H1 (cell line): ENCODE measurements at regions not wholly inside any gene's neighbourhood (a gene's known extent, or its start where the extent isn't known, plus 50 kb on each side); places are given as distances from the start of the nearest gene placed in this dataset.

Experiments
- CTCF ChIA-PET: fragments of 300-600 bp; sonication (Branson Sonifier 250); formaldehyde crosslinking; loops from one replicate; lab custom pipeline; 2021; ENCODE audit not compliant: partially characterized antibody; lab: Charles Lee
- POLR2A ChIA-PET: fragments of 300-600 bp; sonication (Branson Sonifier 250); formaldehyde crosslinking; loops from one replicate; lab custom pipeline; 2021; ENCODE audit warnings: inconsistent platforms; ENCODE audit not compliant: partially characterized antibody; lab: Charles Lee
- DNase-seq, 2 experiments: peaks; one replicate each; pipeline versions ENCODE4 v3.0.0 to v3.0.0-alpha.2; 2010 to 2022; ENCODE audit warnings: low spot score in 2 of 2, low read depth in 1 of 2, mixed read lengths in 1 of 2
- FAIRE-seq: peaks from 2 replicates; lab custom pipeline; 2011; peaks lifted over from hg19 to GRCh38; lab: Jason Lieb, UNC
- H2AFZ ChIP-seq: 2 replicates; pipeline ENCODE4 v1.8.1; 2012; ENCODE audit warnings: low read length, inconsistent platforms
- H2AK5ac ChIP-seq: 2 replicates; pipeline ENCODE4 v1.6.1; 2013; ENCODE audit warnings: low read depth, low read length
- H2BK120ac ChIP-seq: replicated peaks from 2 replicates; pipeline ENCODE3; 2013; ENCODE audit warnings: low read depth, low read length, inconsistent platforms
- H2BK12ac ChIP-seq: 2 replicates; pipeline ENCODE4 v1.6.1; 2013; ENCODE audit warnings: low read depth, low read length
- H2BK15ac ChIP-seq: 2 replicates; pipeline ENCODE4 v1.6.1; 2013; ENCODE audit warnings: low read length
- H2BK20ac ChIP-seq: 2 replicates; pipeline ENCODE4 v1.6.1; 2013; ENCODE audit warnings: low read length
- H2BK5ac ChIP-seq: 2 replicates; pipeline ENCODE4 v1.6.1; 2013; ENCODE audit warnings: low read depth, low read length
- H3K14ac ChIP-seq: 2 replicates; pipeline ENCODE4 v1.6.1; 2013; ENCODE audit warnings: inconsistent platforms; ENCODE audit not compliant: insufficient read length
- H3K18ac ChIP-seq: 2 replicates; pipeline ENCODE4 v1.6.1; 2013; ENCODE audit warnings: low read length; ENCODE audit errors: extremely low read depth
- H3K23ac ChIP-seq: 2 replicates; pipeline ENCODE4 v1.6.1; 2013; ENCODE audit warnings: inconsistent platforms; ENCODE audit not compliant: insufficient read length
- H3K23me2 ChIP-seq: 2 replicates; pipeline ENCODE4 v1.6.1; 2013; ENCODE audit warnings: low read depth, low read length
- H3K27ac ChIP-seq: 2 replicates; pipeline ENCODE4 v1.6.1; 2011; ENCODE audit warnings: low read depth, low read length, inconsistent platforms
- H3K27me3 ChIP-seq, 4 experiments: replicated peaks in 1 of 4; 1 replicate in 1 of 4; 2 replicates in 3 of 4; pipeline versions ENCODE4 v1.6.1 to v1.8.1; 2011 to 2013; ENCODE audit warnings: low read length in 3 of 4, mild to moderate bottlenecking in 3 of 4, inconsistent platforms in 2 of 4, mixed read lengths in 2 of 4, moderate library complexity in 1 of 4; ENCODE audit not compliant: control insufficient read depth in 3 of 4, insufficient read depth in 3 of 4; ENCODE audit errors: extremely low read depth in 1 of 4
- H3K36me3 ChIP-seq, 4 experiments: 2 replicates each; pipeline versions ENCODE4 v1.6.1 to v1.8.1; 2011 to 2013; ENCODE audit warnings: mild to moderate bottlenecking in 4 of 4, low read length in 3 of 4, moderate library complexity in 2 of 4, control low read depth in 1 of 4, inconsistent platforms in 1 of 4; ENCODE audit not compliant: insufficient read depth in 4 of 4, control insufficient read depth in 2 of 4
- H3K4ac ChIP-seq: replicated peaks from 2 replicates; pipeline ENCODE3; 2013; ENCODE audit warnings: low read length, low read depth, mixed read lengths, inconsistent platforms; ENCODE audit not compliant: insufficient read length
- H3K4me1 ChIP-seq, 4 experiments: replicated peaks in 1 of 4; 1 replicate in 1 of 4; 2 replicates in 3 of 4; pipeline versions ENCODE4 v1.6.1 to v1.8.1; 2011 to 2013; ENCODE audit warnings: low read length in 3 of 4, inconsistent platforms in 2 of 4, mixed read lengths in 1 of 4; ENCODE audit not compliant: insufficient read depth in 4 of 4, control insufficient read depth in 3 of 4
- H3K4me2 ChIP-seq, 2 experiments: 2 replicates each; pipeline versions ENCODE4 v1.6.1 to v1.8.1; 2011 to 2013; ENCODE audit warnings: low read depth in 2 of 2, low read length in 2 of 2, control low read depth in 1 of 2, inconsistent platforms in 1 of 2, mild to moderate bottlenecking in 1 of 2; ENCODE audit not compliant: insufficient read depth in 1 of 2
- H3K4me3 ChIP-seq, 4 experiments: fragments of 200-600, 300-600 bp in 1 of 4; sonication (generic), shearing (Covaris generic), sonication (Bioruptor Twin) in 1 of 4; 2 replicates each; pipeline versions ENCODE4 v1.5.1 to v1.8.1; 2011 to 2016; ENCODE audit warnings: low read length in 4 of 4, low read depth in 3 of 4, control low read depth in 2 of 4, inconsistent platforms in 2 of 4, mild to moderate bottlenecking in 2 of 4, mixed read lengths in 1 of 4, moderate library complexity in 1 of 4; ENCODE audit not compliant: insufficient read depth in 2 of 4; ENCODE audit errors: extremely low read depth in 1 of 4
- H3K56ac ChIP-seq: replicated peaks from 2 replicates; pipeline ENCODE3; 2013; ENCODE audit warnings: low read depth, mild to moderate bottlenecking, mixed read lengths, low read length, inconsistent platforms; ENCODE audit not compliant: insufficient read length
- H3K79me1 ChIP-seq: 2 replicates; pipeline ENCODE4 v1.6.1; 2013; ENCODE audit warnings: low read depth, low read length, control low read depth
- H3K79me2 ChIP-seq, 2 experiments: 2 replicates each; pipeline versions ENCODE4 v1.6.1 to v1.8.1; 2012 to 2013; ENCODE audit warnings: low read length in 2 of 2, mild to moderate bottlenecking in 2 of 2, inconsistent platforms in 1 of 2; ENCODE audit not compliant: insufficient read depth in 2 of 2, control insufficient read depth in 1 of 2
- H3K9ac ChIP-seq, 4 experiments: replicated peaks in 1 of 4; 1 replicate in 1 of 4; 2 replicates in 3 of 4; pipeline versions ENCODE4 v1.6.1 to v1.8.1; 2011 to 2013; ENCODE audit warnings: low read depth in 3 of 4, low read length in 3 of 4, control low read depth in 2 of 4, mild to moderate bottlenecking in 2 of 4, moderate library complexity in 2 of 4, inconsistent platforms in 1 of 4; ENCODE audit errors: extremely low read depth in 1 of 4
- H3K9me3 ChIP-seq, 2 experiments: 2 replicates each; pipeline versions ENCODE4 v1.6.1 to v1.8.1; 2012 to 2013; ENCODE audit warnings: mild to moderate bottlenecking in 2 of 2, moderate library complexity in 2 of 2, control low read depth in 1 of 2, inconsistent platforms in 1 of 2, low read depth in 1 of 2, low read length in 1 of 2, mixed read lengths in 1 of 2; ENCODE audit not compliant: insufficient read depth in 2 of 2
- H4K20me1 ChIP-seq, 2 experiments: replicated peaks in 1 of 2; 2 replicates each; pipeline versions ENCODE3 to v1.8.1; 2011 to 2013; ENCODE audit warnings: inconsistent platforms in 2 of 2, low read length in 2 of 2, mild to moderate bottlenecking in 1 of 2; ENCODE audit not compliant: insufficient read depth in 2 of 2, control insufficient read depth in 1 of 2
- H4K5ac ChIP-seq: 2 replicates; pipeline ENCODE4 v1.6.1; 2013; ENCODE audit warnings: low read length, low read depth, mixed read lengths, inconsistent platforms; ENCODE audit not compliant: insufficient read length
- H4K8ac ChIP-seq: 2 replicates; pipeline ENCODE4 v1.8.0; 2013; ENCODE audit warnings: mild to moderate bottlenecking, moderate library complexity, low read length, inconsistent platforms; ENCODE audit not compliant: insufficient read depth; ENCODE audit errors: extremely low read depth
- H4K91ac ChIP-seq: replicated peaks from 2 replicates; pipeline ENCODE3; 2013; ENCODE audit warnings: low read length, mixed read lengths, inconsistent platforms; ENCODE audit not compliant: insufficient read length
- ASH2L ChIP-seq: fragments of 200-600, 300-600 bp; sonication (generic); IDR thresholded peaks from one replicate; pipeline ENCODE4 v1.7.1; 2017; ENCODE audit warnings: low read length
- CBX5 ChIP-seq: fragments of 300-800, 300-1000 bp; sonication (generic); IDR thresholded peaks from 2 replicates; pipeline ENCODE4 v1.7.1; 2016; ENCODE audit warnings: antibody characterized with exemption, low read length, low read depth
- CBX8 ChIP-seq: fragments of 300-800, 300-1000 bp; sonication (generic); IDR thresholded peaks from 2 replicates; pipeline ENCODE4 v1.7.1; 2016; ENCODE audit warnings: low read depth, low read length, borderline replicate concordance
- CHD1 ChIP-seq: IDR thresholded peaks from 2 replicates; pipeline ENCODE4 v1.6.1; 2012; ENCODE audit warnings: low read depth, low read length, improper control_type of control experiment
- CTBP2 ChIP-seq: IDR thresholded peaks from 2 replicates; pipeline ENCODE4 v1.7.0; 2011; ENCODE audit warnings: borderline replicate concordance, mild to moderate bottlenecking, moderate library complexity, mixed read lengths, low read length; ENCODE audit not compliant: insufficient read depth, insufficient read length
- CTCF ChIP-seq, 3 experiments: IDR thresholded peaks; 1 replicate in 2 of 3; 2 replicates in 1 of 3; pipeline versions ENCODE4 v1.5.1 to v1.6.1; 2011; ENCODE audit warnings: low read length in 3 of 3, mild to moderate bottlenecking in 3 of 3, inconsistent platforms in 2 of 3, low read depth in 1 of 3, moderate library complexity in 1 of 3; ENCODE audit not compliant: insufficient read depth in 1 of 3; ENCODE audit errors: control extremely low read depth in 1 of 3
- EZH2 ChIP-seq: fragments of 200-600 bp; sonication (generic); IDR thresholded peaks from 2 replicates; pipeline ENCODE4 v1.7.1; 2012; ENCODE audit warnings: low read depth, mild to moderate bottlenecking, moderate library complexity, low read length, inconsistent platforms; ENCODE audit not compliant: severe bottlenecking
- KDM4A ChIP-seq: IDR thresholded peaks from one replicate; pipeline ENCODE4 v1.7.1; 2012; ENCODE audit warnings: low read depth, mild to moderate bottlenecking, moderate library complexity, low read length, inconsistent platforms; ENCODE audit not compliant: severe bottlenecking
- MAFK ChIP-seq: IDR thresholded peaks from 2 replicates; pipeline ENCODE4 v1.6.1; 2012; ENCODE audit warnings: low read depth, mild to moderate bottlenecking, improper control_type of control experiment, low read length
- RAD21 ChIP-seq, 2 experiments: IDR thresholded peaks in 1 of 2; conservative IDR thresholded peaks in 1 of 2; 2 replicates each; pipeline ENCODE4 v1.6.1; 2011; ENCODE audit warnings: low read depth in 2 of 2, low read length in 2 of 2, improper control_type of control experiment in 1 of 2, inconsistent platforms in 1 of 2, mild to moderate bottlenecking in 1 of 2, moderate library complexity in 1 of 2
- SP4 ChIP-seq: IDR thresholded peaks from 2 replicates; pipeline ENCODE4 v1.6.1; 2012; ENCODE audit warnings: low read length, inconsistent platforms
- WGBS, 2 experiments: shearing (Covaris generic) in 1 of 2; methylation state at CpG; one replicate each; pipeline versions ENCODE4 v1.1.6 to v1.1.7; 2013 to 2015; ENCODE audit warnings: low lambda C conversion rate in 2 of 2, mixed read lengths in 2 of 2, inconsistent platforms in 1 of 2, low coverage in 1 of 2, missing lambda C conversion rate in 1 of 2; ENCODE audit not compliant: insufficient replicate concordance in 2 of 2, insufficient coverage in 1 of 2, insufficient read length in 1 of 2; ENCODE audit errors: extremely low coverage in 1 of 2, missing lambda C conversion rate in 1 of 2; 5-methylcytosine and 5-hydroxymethylcytosine counted together

DNA sequence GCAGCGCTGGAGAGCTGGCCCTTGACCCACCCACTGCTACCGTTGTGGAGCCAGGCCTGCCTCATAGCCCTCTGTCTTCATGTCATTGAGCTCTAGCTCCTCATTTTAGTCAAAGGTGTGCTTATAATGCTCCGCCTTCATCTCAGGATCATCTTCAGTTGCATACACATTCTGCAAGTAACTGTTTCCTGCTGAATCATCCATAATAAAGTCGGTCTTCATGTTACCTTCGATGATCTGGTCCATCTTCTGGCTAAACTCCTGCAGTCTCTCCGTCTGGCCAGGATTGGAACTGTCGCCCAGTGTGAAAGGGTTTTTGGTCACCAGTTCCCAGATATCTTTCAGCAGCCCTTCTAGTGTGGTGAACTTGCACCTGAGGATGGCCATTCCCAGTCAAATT lies 62.6 kb upstream of the ARMC2 start:
- peaks cover 0 to 5% (median 1%) of the 10 kb centered on the region in 4 experiments; a peak in 3 of 7 replicates for H3K27me3 ChIP-seq
- H3K4me1 ChIP-seq, result peaks cover 0 to 7% (median 7%) of the 10 kb centered on the region in 4 experiments; a peak in 5 of 7 replicates
- H4K91ac ChIP-seq, result no peak overlapping the region
- no peak overlapping the region for H2BK12ac ChIP-seq
- H4K20me1 ChIP-seq, result no peaks in the 10 kb centered on the region
- ChIA-PET POLR2A (interaction anchor here (0.9 kb wide), 1 partner anchor 20 kb away, joined by 4 read pairs; no protein-coding TSS in a partner anchor), CTCF (interaction anchor here (0.9 to 1.8 kb wide), 4 partner anchors 46 to 244 kb away, joined by 3 to 5 read pairs (median 4); no protein-coding TSS in a partner anchor)
- DNase-seq (no peak), FAIRE-seq (no peak)
- H3K9me3 ChIP-seq, result no peaks in the 10 kb centered on the region
- H2BK20ac ChIP-seq, result no peak overlapping the region
- no peak overlapping the region for H3K18ac ChIP-seq
- no peak overlapping the region for H3K27ac ChIP-seq
- H3K79me1 ChIP-seq, result no peaks in the 10 kb centered on the region
- no peak overlapping the region for H3K56ac ChIP-seq
- no peak overlapping the region for H2BK15ac ChIP-seq
- no peak overlapping the region for H3K4me3 ChIP-seq
- no peak overlapping the region for H3K14ac ChIP-seq
- no peak overlapping the region for H3K4me2 ChIP-seq
- H3K79me2 ChIP-seq, result no peaks in the 10 kb centered on the region
- H4K5ac ChIP-seq, result no peak overlapping the region
- H2AFZ ChIP-seq, result no peak overlapping the region
- H3K36me3 ChIP-seq, result no peaks in the 10 kb centered on the region
- H3K4ac ChIP-seq, result no peak overlapping the region
- peaks cover 5% of the 10 kb centered on the region for H3K23me2 ChIP-seq
- no peak overlapping the region for H3K23ac ChIP-seq
- no peak overlapping the region for H4K8ac ChIP-seq
- 84% methylated on average over 7 of the region's 7 CpGs; no CpG with 5 or more reads in 1 of the 2 experiments for WGBS, 2 experiments
- H3K9ac ChIP-seq, result no peak overlapping the region
- no peak overlapping the region for H2BK5ac ChIP-seq
- no peak overlapping the region for H2AK5ac ChIP-seq
- H2BK120ac ChIP-seq, result no peak overlapping the region
- TF ChIP-seq RAD21 (IDR thresholded peaks at IDR 0.05 in 1 of 2, conservative IDR thresholded peaks at IDR 0.05 in 1 of 2; ENCODE audit: low read depth in 2 of 2, low read length in 2 of 2), result no peak
- TF ChIP-seq SP4, result no peak
- no peak for TF ChIP-seq ASH2L
- no peak for TF ChIP-seq CHD1
- no peak for TF ChIP-seq CTBP2
- no peak for TF ChIP-seq KDM4A
- TF ChIP-seq MAFK, result no peak
- no peak for TF ChIP-seq CTCF (IDR thresholded peaks at IDR 0.05; ENCODE audit: control extremely low read depth in 1 of 3, insufficient read depth in 1 of 3, low read depth in 1 of 3, low read length in 3 of 3)
- no peak for TF ChIP-seq EZH2
- TF ChIP-seq CBX8, result no peak
- no peak for TF ChIP-seq CBX5
